ENCODE measurements at regions not wholly inside any gene's neighbourhood (a gene's known extent, or its start where the extent isn't known, plus 50 kb on each side); places are given as distances from the start of the nearest gene placed in this dataset.
"Not testable (repeated sequence)": the region's sequence is repeated elsewhere in the genome, so short reads cannot be mapped to it uniquely, and the experiment has no call there.

DNA sequence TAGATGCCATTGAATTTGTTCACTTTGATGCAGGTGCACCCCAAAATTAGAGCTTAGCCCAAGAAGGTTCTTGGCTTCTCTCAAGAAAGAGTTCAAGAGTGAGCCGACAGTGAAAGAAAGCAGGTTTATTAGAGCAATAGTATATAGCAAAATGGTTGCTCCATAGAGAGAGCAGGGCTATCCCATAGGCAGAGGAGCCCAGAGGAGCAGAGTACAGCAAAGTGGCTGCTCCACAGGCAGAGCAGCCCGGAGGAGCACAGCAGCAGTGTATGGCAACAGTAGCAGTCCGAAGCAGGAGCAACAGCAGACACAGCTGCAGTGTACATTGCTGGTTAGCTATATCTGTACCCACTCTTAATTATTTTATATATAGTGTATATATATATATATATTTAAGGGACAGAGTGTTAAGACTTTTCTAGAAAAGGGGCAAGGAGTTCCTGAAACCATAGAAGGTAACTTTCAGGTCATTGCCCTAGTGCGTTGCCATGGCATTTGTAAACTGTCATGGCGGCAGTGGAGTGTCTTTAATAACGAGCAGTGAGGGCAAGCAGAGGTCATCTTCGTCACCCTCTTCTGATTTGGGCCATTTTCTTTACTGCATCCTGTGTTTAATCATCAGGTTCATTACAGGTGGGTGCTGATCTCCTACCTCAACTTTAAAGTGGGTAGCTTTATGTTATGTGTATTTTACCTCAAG, 222.7 kb downstream of the CYB561 start (continued):
- no peak for TF ChIP-seq BCL3 (IDR thresholded peaks at IDR 0.05)

GRCh38 chr17:63224644-63225043, 221.5 kb downstream of the CYB561 start:
- ATAC-seq (peak; percentile 23 to 43; a peak in 1 of 6 replicates), DNase-seq (ENCODE audit: low read depth in 1 of 2, low spot score in 1 of 2) (no peak), FAIRE-seq (peak; percentile 13)
- no peak overlapping the region for H3K4me2 ChIP-seq
- no peaks in the 10 kb centered on the region for H3K9me3 ChIP-seq
- ChIA-PET CTCF (no interaction called here), POLR2A (no interaction called here)
- H3K27ac ChIP-seq = no peak overlapping the region
- no peaks in the 10 kb centered on the region for H3K4me1 ChIP-seq
- TF ChIP-seq MYC (IDR thresholded peaks at IDR 0.05; ENCODE audit: borderline replicate concordance, low read length) (no peak), POLR2AphosphoS2 (conservative IDR thresholded peaks at IDR 0.05; ENCODE audit: low read length) (no peak), JUNB (IDR thresholded peaks at IDR 0.05) (no peak), KDM5A (IDR thresholded peaks at IDR 0.05) (no peak), RNF2 (IDR thresholded peaks at IDR 0.05; ENCODE audit: borderline replicate concordance, low read depth) (no peak), HES2 (IDR thresholded peaks at IDR 0.05) (no peak), ZC3H11A (IDR thresholded peaks at IDR 0.05) (no peak), HDAC2 (IDR thresholded peaks at IDR 0.05) (no peak), HOXB13 (CRISPR knock-in tag; IDR thresholded peaks at IDR 0.05; ENCODE audit: low read depth) (no peak), ZNF302 (CRISPR knock-in tag; IDR thresholded peaks at IDR 0.05) (no peak), EHF (CRISPR knock-in tag; IDR thresholded peaks at IDR 0.05) (no peak), TP53 (CRISPR knock-in tag; IDR thresholded peaks at IDR 0.05) (no peak), RFX5 (IDR thresholded peaks at IDR 0.05) (no peak), ESRRA (IDR thresholded peaks at IDR 0.05; ENCODE audit: borderline replicate concordance, low read length) (no peak)
- no peak overlapping the region for H3K4me3 ChIP-seq

- H3K27ac ChIP-seq; DNase-seq (ENCODE audit: low read depth in 1 of 2, low spot score in 1 of 2); H3K4me3 ChIP-seq; ATAC-seq; H3K9me3 ChIP-seq; POLR2A ChIA-PET; H3K4me2 ChIP-seq; H3K4me1 ChIP-seq; FAIRE-seq; CTCF ChIA-PET: not testable (repeated sequence)
These were observed 219.4 kb downstream of the CYB561 start for GRCh38 chr17:63226720-63227119.

DNA sequence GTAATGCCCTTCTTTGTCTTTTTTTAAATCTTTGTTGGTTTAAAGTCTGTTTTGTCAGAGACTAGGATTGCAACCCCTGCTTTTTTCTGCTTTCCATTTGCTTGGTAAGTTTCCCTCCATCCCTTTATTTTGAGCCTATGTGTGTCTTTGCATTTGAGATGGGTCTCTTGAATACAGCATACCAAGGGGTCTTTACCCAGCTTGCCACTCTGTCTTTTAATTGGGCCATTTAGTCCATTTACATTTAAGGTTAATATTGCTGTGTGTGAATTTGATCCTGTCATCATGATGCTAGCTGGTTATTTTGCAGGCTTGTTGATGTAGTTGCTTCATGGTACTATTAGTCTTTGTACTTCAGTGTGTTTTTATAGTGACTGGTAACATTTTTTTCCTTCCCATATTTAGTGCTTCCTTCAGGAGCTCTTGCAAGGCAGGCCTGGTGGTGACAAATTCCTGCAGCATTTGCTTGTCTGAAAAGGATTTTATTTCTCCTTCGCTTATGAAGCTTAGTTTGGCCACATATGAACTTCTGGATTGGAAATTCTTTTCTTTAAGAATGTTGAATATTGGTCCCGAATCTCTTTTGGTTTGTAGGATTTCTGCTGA, 215.0 kb downstream of the CYB561 start:
- H3K4me1 ChIP-seq; ATAC-seq; H3K4me2 ChIP-seq; DNase-seq (ENCODE audit: low read depth in 1 of 2, low spot score in 1 of 2); FAIRE-seq; H3K4me3 ChIP-seq; POLR2A ChIA-PET; H3K9me3 ChIP-seq; H3K27ac ChIP-seq: not testable (repeated sequence)
- CTCF ChIA-PET = interaction anchor here (0.8 to 2.3 kb wide), 2 partner anchors 10 to 65 kb away, joined by 3 to 10 read pairs; no protein-coding TSS in a partner anchor
- WGBS (ENCODE audit: missing lambda C conversion rate) = 76% methylated on average over 2 of the region's 2 CpGs

GRCh38 chr17:63232565-63233310, 213.4 kb downstream of the CYB561 start:
- FAIRE-seq (no peak), ATAC-seq (peak in 1 of 2 experiments; percentile 45; a peak in 2 of 6 replicates), DNase-seq (ENCODE audit: low read depth in 1 of 2, low spot score in 1 of 2) (peak in 1 of 2 experiments; percentile 4)
- CTCF ChIA-PET = interaction anchor here (0.7 to 0.9 kb wide), 2 partner anchors 10 to 577 kb away, joined by 3 to 6 read pairs; no protein-coding TSS in a partner anchor
- 94% methylated on average over 9 of the region's 16 CpGs for WGBS (ENCODE audit: missing lambda C conversion rate)
- no peaks in the 10 kb centered on the region for H3K4me1 ChIP-seq
- H3K4me3 ChIP-seq = no peak overlapping the region
- no peaks in the 10 kb centered on the region; the same call in 2 of the 3 replicates for H3K9me3 ChIP-seq
- no peak overlapping the region for H3K4me2 ChIP-seq
- POLR2A ChIA-PET = no interaction called here
- no peak overlapping the region for H3K27ac ChIP-seq
- TF ChIP-seq ZSCAN20 (CRISPR knock-in tag; IDR thresholded peaks at IDR 0.05) = no peak
- no peak for TF ChIP-seq BCL3 (IDR thresholded peaks at IDR 0.05)
- no peak for TF ChIP-seq KDM1A (IDR thresholded peaks at IDR 0.05; ENCODE audit: low read depth)
- no peak for TF ChIP-seq HES2 (IDR thresholded peaks at IDR 0.05)
- TF ChIP-seq JUN (IDR thresholded peaks at IDR 0.05) = no peak
- no peak for TF ChIP-seq NR3C1 (IDR thresholded peaks at IDR 0.05)
- no peak for TF ChIP-seq PBX3 (IDR thresholded peaks at IDR 0.05)
- TF ChIP-seq HDAC2 (IDR thresholded peaks at IDR 0.05) = no peak
- TF ChIP-seq CEBPB (IDR thresholded peaks at IDR 0.05) = no peak
- no peak for TF ChIP-seq JUNB (IDR thresholded peaks at IDR 0.05)

Data from A549 (cell line).